ENCODE measurements at regions not wholly inside any gene's neighbourhood (a gene's known extent, or its start where the extent isn't known, plus 50 kb on each side); places are given as distances from the start of the nearest gene placed in this dataset.
"Not testable (repeated sequence)": the region's sequence is repeated elsewhere in the genome, so short reads cannot be mapped to it uniquely, and the experiment has no call there.

DNA sequence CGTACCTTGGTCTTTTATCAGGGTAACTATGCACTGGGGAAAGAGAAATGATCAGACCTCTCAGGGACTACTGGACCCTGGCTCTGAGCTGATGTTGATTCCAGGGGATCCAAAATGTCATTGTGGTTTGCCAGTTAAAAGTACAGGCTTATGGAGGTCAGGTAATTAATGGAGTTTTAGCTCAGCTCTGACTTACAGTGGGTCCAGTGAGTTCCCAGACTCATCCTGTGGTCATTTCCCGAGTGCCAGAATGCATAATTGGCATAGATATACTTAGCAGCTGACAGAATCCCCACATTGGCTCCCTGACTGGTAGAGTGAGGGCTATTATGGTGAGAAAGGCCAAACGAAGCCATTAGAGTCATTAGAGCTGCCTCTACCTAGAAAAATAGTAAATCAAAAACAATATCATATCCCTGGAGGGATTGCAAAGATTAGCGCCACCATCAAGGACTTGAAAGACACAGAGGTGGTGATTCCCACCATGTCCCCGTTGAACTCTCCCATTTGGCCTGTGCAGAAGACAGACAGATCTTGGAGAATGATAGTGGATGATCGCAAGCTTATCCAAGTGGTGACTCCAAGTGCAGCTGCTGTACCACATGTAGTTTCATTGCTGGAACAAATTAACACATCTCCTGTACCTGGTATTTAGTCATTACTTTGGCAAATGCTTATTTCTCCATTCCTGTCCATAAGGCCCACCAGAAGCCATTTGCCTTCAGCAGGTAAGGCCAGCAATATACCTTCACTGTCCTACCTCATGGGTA, 152.4 kb downstream of the THBS2 start:
- no peak for DNase-seq (ENCODE audit: low spot score)

DNA sequence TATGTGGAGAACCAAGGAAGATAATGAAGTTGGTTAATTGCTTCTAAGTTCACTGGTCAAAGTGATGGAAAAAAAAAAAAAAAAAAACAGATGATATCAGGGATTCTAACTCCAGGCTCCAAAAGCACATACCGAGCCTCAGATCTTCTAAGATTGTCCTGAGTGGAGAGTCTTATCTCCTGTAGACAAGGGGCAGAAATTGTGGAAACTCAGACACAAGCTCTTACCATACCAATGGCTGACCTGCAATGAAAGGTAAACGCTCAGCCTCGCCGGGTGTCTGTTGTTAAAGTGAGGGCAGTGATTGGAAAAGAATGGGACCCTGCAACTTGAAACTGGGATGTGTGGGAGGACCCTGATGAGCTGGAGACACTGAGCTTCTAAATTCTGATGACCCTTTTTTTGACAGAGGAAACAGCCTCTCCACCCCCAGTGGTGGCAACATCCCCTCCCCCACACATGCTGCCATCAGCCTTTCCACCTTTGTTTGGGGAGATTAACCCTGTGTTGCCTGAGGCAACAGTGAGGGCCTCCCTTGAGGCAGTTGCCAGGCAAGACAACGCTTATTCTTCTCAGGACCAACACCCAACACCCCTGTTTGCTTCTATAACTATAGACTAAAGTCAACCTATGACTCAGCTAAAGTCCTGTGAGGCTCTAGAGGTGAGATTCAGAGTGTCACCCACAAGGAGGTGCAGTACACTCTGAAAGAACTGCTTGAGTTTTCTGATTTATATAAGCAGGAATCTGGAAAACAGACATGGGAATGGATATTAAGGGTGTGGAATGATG, 154.0 kb downstream of the THBS2 start:
- DNase-seq (ENCODE audit: low spot score): no peak

DNA sequence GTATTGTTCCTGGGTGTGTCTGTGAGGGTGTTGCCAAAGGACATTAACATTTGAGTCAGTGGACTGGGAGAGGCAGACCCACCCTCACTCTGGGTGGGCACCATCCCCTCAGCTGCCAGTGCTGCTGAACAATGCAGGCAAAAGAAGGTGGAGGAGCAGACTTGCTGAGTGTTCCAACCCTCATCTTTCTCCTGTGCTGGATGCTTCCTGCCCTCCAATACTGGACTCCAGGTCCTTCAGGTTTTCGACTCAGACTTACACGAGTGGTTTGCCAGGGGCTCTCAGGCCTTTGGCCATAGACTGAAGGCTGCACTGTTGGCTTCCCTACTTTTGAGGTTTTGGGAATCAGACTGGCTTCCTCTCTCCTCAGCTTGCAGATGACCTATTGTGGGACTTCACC, 155.0 kb downstream of the THBS2 start:
- DNase-seq (ENCODE audit: low spot score): not testable (repeated sequence)

DNA sequence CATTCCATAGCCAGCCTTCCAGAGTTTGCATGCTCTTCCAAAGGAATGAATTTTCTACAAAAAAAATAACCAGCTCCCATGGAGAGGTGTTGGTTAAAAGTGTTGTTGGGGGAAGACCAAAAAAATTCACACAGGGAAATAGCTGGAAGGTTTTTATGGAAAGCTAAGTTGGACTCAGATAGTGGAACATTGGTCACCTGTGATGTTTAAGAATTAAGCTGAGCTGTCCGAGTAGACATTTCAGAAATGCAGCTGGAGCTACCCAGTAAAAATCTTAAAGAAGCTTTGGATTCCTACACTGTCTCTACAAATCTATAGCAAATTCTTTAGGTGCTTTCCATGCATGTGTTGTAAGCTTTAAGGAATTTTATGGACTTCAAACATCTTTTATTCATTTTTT, 155.5 kb downstream of the THBS2 start:
- no peak for DNase-seq (ENCODE audit: low spot score)

DNA sequence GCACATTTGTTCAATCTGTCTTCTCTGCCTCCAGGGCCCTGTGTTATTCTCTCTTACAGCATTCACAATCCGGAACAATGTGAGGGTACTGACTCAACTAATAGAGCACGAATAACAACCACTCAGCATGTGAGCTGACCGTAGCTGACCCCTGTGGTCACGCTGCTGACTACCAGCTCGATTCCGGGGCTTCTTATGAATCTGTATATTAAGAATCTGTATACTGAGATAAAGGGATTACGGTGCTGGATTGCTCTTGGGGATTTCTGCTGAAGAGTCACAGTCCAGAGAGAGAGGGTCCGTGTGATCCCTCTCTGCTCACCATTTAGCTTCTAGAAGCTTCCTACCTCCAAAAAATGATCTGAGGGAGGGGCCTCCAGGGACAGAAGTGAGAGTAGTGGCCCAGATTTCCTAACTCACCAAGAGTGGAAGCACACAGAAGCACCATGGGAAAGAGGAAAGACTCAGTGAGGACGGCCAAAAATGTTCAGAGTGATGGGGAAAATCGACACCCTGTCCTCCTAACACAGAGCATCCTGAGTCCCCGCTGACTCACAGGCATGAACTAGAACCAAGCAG, 156.2 kb downstream of the THBS2 start:
- no peak for DNase-seq (ENCODE audit: low spot score)

DNA sequence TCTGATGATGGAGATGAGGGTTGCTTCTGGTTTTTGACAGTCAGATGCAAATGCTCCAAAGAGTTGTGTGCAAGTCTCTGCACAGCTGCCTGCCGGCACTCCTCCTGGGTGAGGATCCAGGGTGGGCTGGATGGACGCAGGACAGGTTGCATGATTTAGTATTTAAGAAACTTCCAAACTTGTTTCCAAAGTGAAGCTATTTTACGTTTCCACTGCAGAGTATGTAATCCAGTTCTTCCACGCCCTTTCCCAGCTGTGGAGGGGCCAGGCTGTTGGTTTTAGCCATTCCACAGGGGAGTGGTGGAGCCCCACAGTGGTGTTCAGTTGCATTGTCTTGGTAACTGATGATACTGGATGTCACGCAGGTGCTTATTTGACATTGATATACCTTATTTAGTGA, 157.3 kb downstream of the THBS2 start:
- DNase-seq (ENCODE audit: low spot score): no peak

DNA sequence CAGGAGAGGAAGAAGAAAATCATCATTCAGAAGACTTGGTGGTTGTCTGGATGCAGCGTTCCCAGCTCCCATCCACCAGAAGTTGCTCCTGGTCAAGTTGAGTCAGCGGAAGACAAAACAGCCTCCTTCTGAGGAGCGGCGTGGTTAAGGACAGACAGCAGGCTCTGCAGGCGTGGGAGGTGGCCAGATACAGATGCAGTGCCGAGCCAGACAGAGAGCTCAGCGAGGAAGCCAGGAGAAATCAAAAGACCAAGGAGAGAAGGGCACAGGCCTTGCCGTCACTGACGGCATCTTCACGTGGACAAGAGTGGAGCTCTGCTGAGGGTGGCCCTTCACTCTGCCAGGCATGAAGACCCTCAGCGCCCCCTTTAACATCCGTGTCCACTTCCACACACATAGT, 158.5 kb downstream of the THBS2 start:
- DNase-seq (ENCODE audit: low spot score): no peak

DNA sequence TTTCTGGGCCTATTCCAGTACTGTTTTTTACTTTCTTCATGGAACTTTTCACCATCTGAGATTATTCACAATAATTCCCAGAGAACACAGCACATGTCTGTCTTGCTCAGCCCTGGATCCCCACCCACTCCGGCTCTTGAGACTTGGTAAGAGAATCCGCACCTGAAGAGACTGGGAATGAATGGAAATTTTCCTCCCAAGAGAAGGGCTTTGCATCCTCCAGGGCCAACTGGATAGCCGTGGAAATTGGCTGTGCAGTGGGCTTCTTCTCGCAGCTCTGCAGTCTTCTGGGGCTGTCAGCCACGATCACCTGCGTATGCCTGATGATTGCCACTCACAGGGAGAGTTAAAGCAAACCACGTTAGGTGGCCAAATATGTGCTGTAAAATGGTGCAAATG, 159.1 kb downstream of the THBS2 start:
- DNase-seq (ENCODE audit: low spot score): no peak

DNA sequence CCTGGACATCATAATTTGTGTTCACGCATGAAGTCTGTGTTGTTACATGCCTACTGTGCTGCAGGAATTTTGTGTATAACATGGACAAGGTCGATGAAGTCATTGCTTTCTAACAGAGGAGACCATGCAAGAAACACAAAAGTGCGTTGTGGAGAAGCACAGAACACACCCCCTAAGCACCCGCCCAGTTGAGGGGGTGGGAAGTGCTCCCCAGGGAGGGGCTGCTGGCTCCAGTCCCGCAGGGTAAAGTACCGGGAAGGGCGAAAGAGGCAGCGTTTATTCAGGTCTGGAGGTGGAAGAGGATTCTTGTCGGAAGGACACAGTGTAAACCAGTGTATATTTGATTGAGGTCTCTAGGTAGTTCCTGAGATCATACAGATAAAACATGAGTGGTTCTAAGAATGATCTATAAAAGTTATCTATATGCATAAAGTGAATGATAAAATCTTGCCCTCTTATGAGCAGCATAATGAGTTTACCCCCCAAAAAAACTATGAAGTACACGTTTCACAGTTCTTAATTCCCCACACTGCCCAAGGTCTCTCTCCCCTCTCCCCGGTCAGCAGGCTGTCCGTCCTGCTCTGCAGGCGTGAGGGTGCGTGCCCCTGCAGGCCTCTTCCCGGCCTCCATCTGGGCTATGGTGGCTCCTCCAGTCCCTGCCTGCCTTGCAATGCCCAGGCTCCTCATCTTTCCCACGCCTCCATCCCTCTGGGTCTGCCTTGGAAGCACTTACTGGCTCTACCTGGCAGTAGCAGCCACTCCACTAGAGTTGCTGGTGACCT, 159.7 kb downstream of the THBS2 start:
- no peak for DNase-seq (ENCODE audit: low spot score)

DNA sequence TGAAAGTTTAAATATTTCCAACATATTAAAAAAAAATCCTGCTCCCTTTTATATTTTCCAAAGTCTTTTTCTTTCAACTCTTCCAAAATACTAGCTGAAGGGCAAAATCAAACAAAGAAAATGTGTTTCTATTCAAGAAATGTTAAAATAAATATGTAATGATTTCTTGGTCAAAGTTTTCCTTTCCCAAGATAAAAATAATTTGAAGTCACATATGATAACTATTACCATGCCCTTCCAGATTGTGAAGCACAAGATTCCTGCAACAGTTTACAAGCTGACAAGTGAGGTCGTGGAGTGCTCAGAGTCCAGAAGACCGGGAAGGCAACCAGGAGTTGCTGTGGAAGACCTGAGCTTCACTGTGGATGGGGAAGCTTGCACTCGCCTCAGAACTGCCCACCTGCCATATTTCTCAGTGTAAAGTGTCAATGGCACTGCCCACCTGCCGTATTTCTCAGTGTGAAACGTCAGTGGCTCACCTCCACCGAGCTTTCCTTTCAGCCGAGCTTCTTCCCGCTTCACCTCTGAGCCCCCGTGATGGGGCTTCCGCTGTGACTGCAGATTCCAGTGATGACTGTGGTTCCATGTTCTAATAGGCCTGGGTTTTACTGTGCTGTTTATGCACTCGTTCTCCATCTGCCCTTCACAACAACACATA, 160.5 kb downstream of the THBS2 start:
- DNase-seq (ENCODE audit: low spot score): no peak

DNA sequence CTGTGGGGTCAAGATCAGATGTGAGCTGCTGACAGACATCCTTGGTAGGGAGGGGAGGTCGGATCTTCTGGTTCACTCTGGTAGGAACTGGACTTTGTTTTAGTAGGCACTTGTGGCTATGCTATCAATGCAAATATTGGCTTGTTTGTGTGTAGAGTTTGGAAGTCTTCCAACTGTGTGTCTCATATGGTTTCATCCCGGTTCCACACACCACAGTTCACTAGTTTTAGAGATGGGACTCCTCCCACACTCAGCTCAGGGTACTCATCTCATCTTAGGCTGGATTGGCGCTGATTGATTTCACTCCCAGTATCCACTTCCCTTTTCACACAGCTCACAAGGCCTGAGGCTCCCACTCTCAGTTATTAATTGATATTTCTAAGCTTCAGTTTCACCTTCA, 161.3 kb downstream of the THBS2 start:
- DNase-seq (ENCODE audit: low spot score): no peak

DNA sequence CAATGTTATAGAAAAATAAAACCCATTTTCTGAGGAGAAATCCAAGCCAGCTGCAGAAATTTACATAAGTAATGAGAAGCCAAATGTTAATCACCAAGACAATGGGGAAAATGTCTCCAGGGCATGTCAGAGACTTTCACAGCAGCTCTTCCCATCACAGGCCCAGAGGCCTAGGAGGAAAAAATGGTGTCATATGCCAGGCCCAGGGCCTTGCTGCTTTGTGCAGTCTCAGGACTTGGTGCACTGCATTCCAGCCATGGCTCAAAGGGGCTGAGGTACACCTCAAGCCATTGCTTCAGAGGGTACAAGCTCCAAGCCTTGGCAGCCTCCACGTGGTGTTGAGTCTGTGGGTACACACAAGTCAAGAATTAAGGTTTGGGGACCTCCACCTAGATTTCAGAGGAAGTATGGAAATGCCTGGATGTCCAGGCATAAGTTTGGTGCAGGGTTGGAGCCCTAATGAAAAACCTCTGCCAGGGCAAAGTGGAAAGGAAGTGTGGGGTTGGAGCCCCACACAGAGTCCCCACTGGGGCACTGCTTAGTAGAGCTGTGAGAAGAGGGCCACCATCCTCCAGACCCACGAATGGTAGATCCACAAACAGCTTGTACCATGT, 163.0 kb downstream of the THBS2 start:
- not testable (repeated sequence) for DNase-seq (ENCODE audit: low spot score)

DNA sequence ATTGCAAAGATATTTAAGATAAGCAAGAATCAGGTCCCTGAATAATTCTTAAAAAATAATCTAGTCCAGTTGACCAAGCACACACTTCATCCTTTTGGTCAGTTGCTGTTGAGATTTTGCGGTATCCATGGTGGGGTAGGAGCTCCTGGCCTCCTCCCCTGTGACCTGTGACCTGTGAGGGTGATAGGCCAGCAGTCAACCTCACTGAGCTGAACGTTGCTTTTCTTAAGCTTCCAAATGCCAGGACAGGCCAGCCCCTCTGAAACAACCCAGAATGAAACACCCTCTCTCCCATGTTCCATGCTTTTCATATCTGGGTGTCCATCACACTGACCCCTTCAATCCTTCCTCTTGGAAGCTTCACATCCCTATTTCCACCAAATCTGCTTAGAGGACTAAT, 164.9 kb downstream of the THBS2 start:
- DNase-seq (ENCODE audit: low spot score): no peak

DNA sequence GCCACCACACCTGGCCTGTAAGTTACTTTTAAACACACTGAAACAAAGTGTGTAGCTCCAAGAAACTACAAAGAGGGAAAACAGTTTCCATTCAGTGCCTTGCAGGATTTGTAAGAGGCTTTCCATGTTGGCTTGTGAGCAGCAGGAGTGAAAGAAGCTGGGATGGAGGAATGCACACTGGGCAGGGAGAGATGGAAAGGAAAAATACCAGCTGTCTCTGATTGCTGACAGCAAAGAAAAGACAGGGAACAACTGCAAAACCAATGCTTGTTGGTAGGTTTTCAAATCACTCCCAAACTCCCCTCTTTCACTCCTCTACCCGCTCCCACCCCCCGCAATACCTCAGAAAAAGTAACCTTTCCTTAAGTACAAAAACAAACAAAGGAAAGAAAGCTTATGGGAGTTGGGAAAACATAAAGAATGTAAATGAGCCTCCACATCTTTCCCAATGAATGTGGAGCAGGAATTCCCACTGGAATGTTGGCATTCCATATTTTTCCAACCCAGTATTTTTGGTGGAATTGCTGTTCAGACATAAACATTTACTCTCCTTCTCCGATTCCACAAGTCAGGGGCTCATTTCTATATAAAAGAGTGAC, 166.1 kb downstream of the THBS2 start:
- no peak for DNase-seq (ENCODE audit: low spot score)

DNA sequence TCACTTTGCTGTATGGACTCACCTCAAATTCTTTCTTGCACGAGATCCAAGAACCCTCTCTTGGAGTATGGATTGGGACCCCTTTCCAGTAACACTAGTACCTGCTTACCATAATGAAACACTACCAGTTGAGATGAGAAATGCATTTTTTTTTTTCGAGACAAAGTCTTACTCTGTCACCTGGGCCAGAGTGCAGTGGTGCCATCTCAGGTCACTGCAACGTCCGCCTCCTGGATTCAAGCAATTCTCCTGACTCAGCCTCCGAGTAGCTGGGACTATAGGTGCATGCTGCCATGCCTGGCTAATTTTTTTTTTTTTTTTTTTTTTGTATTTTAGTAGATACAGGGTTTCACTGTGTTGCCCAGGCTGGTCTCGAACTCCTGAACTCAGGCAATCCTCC, 167.0 kb downstream of the THBS2 start:
- not testable (repeated sequence) for DNase-seq (ENCODE audit: low spot score)

DNA sequence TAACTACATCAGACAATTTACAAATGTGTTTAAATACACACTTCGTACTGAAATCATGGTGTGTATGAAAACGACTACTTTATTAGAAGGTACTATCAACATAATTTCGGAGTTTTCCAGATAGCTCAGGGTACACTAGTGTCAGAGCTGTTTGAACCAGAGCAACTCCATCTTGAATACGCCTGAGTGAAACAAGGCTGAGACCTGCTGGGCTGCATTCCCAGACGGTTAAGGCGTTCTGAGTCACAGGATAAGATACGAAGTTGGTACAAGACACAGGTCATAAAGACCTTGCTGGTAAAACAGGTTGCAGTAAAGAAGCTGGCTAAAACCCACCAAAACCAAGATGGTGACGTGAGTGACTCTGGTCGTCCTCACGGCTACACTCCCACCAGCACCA, 167.6 kb downstream of the THBS2 start:
- no peak for DNase-seq (ENCODE audit: low spot score)

DNA sequence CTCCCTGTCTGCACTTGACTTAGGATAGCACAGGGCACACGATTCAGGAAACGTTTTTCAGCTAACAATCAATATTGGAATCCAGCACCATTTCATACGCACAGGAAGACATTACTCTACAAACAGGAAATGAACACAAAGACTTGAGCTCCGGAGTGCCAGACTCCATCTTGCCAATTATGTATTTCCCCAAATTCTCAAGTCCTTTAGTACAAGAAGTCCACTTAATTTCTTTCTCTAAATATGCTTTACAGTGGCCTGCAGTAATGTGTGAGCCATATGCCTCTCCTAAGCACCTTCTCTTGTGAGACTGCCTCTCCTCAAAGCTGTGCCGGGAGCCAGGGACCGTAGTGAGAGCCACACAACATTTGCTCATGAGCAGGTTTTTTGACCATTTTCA, 168.2 kb downstream of the THBS2 start:
- DNase-seq (ENCODE audit: low spot score): no peak

DNA sequence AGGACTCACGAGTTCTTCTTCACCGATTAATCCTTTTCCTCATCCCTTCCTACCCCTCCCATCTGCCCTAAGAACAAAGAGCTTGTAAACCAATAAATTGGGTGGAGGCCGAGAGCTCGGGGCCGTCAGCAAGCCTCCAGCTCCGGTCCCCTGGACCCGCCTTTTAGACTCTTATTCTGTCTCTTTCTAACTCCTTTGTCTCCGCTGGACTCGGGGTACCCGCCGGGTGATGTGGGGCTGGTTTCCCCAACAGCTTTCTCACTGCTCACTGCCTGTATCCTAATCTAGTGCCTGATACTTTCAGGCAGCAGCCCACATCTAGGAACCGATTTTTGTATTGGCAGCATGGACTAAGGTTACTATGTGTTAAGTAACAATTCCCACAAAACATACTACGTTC, 169.1 kb downstream of the THBS2 start:
- DNase-seq (ENCODE audit: low spot score): not testable (repeated sequence)

DNA sequence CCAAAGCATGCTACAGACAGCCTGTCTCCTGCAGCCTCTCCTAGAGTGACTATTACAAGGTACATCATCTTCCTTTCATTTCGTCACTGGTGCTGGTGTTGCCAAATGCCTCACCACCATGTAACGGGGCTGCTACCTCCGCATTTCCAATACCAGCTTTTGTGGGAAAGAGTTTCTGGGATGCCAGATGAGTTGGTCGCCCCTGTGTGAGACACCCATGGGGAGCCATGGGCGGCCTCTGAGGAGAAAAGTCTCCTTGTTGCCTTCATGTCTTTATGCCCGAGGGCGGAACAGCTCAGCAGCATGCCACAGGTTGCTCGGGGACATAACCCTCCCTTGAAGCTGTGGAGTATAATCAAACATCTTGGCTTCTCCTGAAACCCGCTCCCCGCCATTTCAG, 169.6 kb downstream of the THBS2 start:
- no peak for DNase-seq (ENCODE audit: low spot score)

DNA sequence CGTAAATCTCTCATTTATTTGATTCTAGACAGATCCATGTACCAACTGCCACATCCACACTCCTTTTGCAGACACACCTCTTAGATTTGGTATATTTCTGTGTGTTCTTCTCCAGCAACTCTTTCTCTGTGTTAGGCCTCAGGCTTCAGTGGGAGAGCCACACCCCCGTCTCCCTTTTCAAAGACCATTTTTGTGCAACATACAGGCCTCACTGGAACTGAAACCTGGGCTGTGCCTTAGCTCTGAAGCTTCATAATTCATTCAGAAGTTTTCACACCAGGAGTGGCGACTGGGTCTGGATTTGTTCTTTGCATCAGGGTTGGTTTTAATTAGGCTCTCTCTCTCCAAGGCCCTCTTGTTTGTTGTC, 170.2 kb downstream of the THBS2 start:
- no peak for DNase-seq (ENCODE audit: low spot score)

DNA sequence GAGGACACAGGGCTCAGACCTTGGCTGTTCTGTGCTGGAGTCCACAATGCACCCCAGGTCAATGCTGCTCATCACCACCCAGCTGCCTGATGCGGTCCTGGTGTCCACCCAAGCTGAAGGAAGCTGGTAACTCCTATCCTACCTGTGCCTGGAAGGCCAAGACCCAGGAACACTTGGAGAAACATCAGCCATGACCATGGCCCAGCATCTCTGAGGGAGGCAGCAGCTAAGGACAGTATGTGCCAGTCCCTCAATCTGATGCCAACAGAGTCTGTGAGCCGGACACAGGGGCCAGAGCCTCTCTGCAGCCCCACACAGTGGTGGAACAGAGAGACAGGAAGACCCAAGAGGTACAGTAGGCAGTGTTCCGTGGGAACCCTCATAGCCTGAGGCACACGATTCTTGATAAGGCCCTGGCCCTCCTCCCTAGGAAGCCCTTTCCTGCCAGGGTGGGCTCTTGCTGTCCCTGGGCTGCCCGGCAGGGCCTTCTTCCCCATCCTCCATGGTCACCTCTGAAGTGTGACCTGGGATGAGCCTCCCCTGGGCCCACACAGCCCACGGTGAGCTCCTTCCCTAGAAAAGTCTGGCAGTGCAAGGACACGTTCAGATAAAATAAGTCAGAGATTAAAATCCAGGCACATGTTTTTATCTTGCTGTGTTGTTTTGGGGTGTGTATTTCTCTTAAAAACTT, 170.7 kb downstream of the THBS2 start:
- DNase-seq (ENCODE audit: low spot score): no peak

All from hematopoietic multipotent progenitor cell treated with erythropoietin and hydrocortisone succinate and interleukin-3 and kit ligand, for 17 days (in vitro differentiated cells).